ENCODE measurements at regions not wholly inside any gene's neighbourhood (a gene's known extent, or its start where the extent isn't known, plus 50 kb on each side); places are given as distances from the start of the nearest gene placed in this dataset.

DNA sequence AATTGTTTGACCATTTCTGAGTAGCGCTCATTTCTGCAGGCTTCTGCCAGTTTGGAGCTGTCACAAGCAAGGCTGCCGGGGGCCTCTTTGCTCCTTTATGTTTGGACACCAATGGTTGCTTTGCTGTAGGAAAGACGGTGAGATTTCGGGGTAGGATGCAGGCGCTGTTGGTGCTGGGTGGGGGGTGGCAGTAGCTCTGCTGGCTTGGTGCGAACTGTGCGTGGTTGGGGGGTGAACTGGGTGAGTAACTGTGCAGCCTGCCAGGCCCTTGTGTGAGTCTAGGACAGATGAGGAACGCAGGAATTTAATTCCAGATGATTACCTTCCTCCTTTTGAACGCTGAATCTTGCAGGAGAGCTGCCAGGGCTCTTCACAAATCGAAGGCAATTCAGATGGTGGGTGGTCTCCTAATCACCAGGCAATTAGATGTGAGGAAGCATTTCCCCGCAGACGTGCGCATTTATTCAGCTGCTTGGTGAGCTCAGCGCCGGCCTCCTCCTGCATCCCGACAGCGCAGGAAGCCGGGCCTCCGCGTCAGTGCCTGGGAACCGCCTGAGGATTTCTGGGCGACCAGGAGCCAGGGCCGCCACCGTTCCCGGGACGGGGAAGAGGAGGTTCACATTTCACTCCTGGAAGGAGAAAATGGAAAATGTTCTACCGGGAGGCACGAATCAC lies 154.4 kb downstream of the FOXL1 start:
- peak; percentile 40 for DNase-seq (ENCODE audit: low read depth in 1 of 2, low spot score in 1 of 2)
- TF ChIP-seq, protein P1, sequence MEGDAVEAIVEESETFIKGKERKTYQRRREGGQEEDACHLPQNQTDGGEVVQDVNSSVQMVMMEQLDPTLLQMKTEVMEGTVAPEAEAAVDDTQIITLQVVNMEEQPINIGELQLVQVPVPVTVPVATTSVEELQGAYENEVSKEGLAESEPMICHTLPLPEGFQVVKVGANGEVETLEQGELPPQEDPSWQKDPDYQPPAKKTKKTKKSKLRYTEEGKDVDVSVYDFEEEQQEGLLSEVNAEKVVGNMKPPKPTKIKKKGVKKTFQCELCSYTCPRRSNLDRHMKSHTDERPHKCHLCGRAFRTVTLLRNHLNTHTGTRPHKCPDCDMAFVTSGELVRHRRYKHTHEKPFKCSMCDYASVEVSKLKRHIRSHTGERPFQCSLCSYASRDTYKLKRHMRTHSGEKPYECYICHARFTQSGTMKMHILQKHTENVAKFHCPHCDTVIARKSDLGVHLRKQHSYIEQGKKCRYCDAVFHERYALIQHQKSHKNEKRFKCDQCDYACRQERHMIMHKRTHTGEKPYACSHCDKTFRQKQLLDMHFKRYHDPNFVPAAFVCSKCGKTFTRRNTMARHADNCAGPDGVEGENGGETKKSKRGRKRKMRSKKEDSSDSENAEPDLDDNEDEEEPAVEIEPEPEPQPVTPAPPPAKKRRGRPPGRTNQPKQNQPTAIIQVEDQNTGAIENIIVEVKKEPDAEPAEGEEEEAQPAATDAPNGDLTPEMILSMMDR (IDR thresholded peaks at IDR 0.05; ENCODE audit: low read depth, low read length), result no peak
- H3K9me3 ChIP-seq (ENCODE audit: low read depth), result no peaks in the 10 kb centered on the region
- no peak overlapping the region for H3K4me3 ChIP-seq
- H3K4me1 ChIP-seq (ENCODE audit: low read depth), result no peaks in the 10 kb centered on the region
- no peak overlapping the region for H3K27ac ChIP-seq
- H3K27me3 ChIP-seq, result peaks cover 37% of the 10 kb centered on the region
- H3K36me3 ChIP-seq, result no peaks in the 10 kb centered on the region

DNA sequence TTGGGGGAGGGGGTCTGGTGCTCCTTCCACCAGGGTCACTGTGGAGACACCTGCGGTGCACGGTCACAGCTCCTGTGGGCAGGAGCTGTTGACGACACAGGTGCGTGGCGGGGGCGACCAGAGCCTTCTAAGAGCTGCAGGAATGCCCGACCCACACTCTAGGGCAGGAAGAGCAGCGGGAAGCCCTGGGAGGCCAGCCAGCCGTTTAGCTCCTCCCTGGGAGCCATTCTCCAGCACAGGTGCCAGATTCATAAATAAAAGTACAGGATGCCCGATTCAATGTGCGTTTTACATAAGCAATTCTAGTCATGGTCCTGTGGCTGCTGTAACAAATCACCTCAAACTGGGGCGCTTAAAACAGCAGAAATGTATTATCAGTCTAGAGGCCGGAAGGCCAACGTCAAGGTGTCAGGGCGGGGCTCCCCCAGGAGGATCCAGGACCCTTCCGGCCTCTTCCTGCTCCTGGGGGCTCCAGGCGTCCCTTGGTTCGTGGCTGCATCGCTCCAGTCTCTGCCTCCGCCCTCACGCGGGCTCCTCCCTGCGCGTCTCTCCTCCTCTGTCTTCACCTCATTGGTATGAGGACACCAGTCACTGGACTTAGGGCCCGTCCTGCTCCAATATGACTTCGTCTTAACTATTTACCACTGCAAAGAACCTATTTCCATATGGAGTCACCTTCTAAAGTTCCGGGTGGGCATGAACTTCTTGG lies 155.4 kb downstream of the FOXL1 start:
- no peaks in the 10 kb centered on the region for H3K4me1 ChIP-seq (ENCODE audit: low read depth)
- no peaks in the 10 kb centered on the region for H3K36me3 ChIP-seq
- no peak overlapping the region for H3K27ac ChIP-seq
- TF ChIP-seq, protein P1 (IDR thresholded peaks at IDR 0.05; ENCODE audit: low read depth, low read length), result no peak
- no peaks in the 10 kb centered on the region for H3K9me3 ChIP-seq (ENCODE audit: low read depth)
- no peak overlapping the region for H3K4me3 ChIP-seq
- peaks cover 37% of the 10 kb centered on the region for H3K27me3 ChIP-seq
- no peak for DNase-seq (ENCODE audit: low read depth in 1 of 2, low spot score in 1 of 2)

DNA sequence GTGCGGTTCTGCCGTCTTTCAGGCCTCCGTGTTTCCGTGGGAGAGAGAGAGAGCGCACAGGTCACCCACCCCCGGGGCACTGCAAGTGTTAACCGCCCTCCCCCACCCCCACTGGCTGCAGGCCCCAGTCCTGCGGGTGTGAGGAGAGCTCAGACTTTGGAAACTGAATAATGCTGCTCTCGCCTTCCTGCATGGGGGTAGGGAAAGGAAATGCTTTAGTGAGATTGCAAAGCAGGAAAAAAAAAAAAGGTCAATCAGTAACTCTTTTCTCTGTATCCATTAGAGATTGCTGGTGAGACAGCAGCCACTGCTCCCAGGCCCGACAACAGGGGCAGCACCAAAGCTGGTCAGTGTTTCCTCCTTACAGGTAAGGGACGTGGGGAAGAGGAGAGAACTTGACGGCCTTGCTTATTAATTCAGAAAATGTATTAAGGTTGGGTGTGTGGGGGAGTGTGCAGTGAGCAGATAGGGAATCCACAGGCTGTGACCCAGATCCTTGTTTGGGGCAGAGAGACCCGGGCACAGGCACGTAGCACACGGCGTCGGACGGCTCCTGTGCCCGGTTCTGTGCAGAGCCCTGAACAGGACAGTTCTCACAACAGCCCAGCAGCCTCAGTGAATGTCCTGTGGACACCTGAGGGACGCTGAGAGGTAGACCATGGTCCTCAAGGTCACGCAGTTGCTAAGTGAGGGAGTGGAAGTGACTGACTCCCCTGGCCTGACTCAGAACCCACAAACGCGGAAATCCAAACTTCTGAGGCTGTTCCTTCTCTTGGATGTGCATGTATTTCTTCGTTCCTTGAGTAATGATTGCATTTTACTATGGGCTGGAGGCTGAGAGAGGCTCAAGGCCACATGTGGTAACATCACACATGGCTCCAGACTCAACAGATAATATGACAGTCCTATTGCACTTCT lies 156.5 kb downstream of the FOXL1 start:
- Histone ChIP-seq H3K27me3 (peaks cover 37% of the 10 kb centered on the region), H3K9me3 (ENCODE audit: low read depth) (no peaks in the 10 kb centered on the region), H3K36me3 (no peaks in the 10 kb centered on the region), H3K27ac (no peak overlapping the region), H3K4me1 (ENCODE audit: low read depth) (no peaks in the 10 kb centered on the region), H3K4me3 (no peak overlapping the region)
- TF ChIP-seq, protein P1 (IDR thresholded peaks at IDR 0.05; ENCODE audit: low read depth, low read length), result no peak
- peak in 1 of 2 donors; percentile 51 for DNase-seq (ENCODE audit: low read depth in 1 of 2, low spot score in 1 of 2)

DNA sequence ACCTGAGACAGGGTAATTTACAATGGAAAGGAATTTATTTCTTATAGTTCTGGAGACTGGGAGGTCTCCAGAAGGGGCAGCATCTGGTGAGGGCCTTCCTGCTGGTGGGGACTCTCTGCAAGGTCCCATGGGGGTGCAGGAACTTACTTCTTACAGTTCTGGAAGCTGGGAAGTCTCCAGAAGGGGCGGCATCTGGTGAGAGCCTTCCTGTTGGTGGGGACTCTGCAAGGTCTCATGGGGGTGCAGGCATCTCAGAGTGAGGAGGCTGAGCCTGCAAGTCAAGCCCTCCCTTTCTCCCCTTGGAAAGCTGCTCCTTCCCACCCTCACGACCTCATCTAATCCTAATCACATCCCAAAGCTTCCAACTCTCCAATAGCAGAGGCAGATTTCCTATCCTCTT lies 157.4 kb downstream of the FOXL1 start:
- TF ChIP-seq, protein P1 (IDR thresholded peaks at IDR 0.05; ENCODE audit: low read depth, low read length), result no peak

DNA sequence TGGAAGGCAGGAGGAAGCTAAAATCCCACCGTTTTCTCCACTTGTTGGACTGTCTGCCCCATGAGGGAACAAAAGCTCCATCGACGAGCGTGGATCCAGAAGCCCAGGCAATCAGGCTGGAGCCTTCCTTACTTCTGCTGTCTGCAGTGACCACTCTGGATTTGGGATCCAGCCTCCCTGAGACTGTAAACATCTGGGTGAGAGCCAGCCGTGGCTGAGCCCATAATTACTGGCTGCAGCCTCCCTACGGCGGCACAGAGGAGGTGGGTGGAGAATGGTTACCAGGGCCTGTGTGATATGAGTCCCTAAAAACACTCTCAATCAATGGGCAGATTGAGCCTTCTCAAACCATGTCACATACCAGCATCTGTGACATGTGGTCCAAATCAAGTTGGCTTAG lies 158.2 kb downstream of the FOXL1 start:
- H3K4me3 ChIP-seq, result no peak overlapping the region
- TF ChIP-seq, protein P1 (IDR thresholded peaks at IDR 0.05; ENCODE audit: low read depth, low read length), result no peak
- H3K27ac ChIP-seq, result no peak overlapping the region
- peaks cover 9% of the 10 kb centered on the region for H3K4me1 ChIP-seq (ENCODE audit: low read depth)
- H3K36me3 ChIP-seq, result no peaks in the 10 kb centered on the region
- DNase-seq (ENCODE audit: low read depth in 1 of 2, low spot score in 1 of 2), result no peak
- no peaks in the 10 kb centered on the region for H3K9me3 ChIP-seq (ENCODE audit: low read depth)
- peaks cover 27% of the 10 kb centered on the region for H3K27me3 ChIP-seq

More for the DNA sequence above, 157.4 kb downstream of the FOXL1 start:
- Histone ChIP-seq H3K27ac (no peak overlapping the region), H3K4me3 (no peak overlapping the region), H3K9me3 (ENCODE audit: low read depth) (no peaks in the 10 kb centered on the region), H3K4me1 (ENCODE audit: low read depth) (peaks cover 1% of the 10 kb centered on the region), H3K36me3 (no peaks in the 10 kb centered on the region), H3K27me3 (peaks cover 35% of the 10 kb centered on the region)
- no peak for DNase-seq (ENCODE audit: low read depth in 1 of 2, low spot score in 1 of 2)

Measured in cardiac muscle cell (in vitro differentiated cells and primary cell).